Keratinocyte (primary cell): ENCODE measurements at regions not wholly inside any gene's neighbourhood (a gene's known extent, or its start where the extent isn't known, plus 50 kb on each side); places are given as distances from the start of the nearest gene placed in this dataset.

Experiments
- DNase-seq: peaks from one replicate; pipeline ENCODE4 v3.0.0-alpha.2; 2011; ENCODE audit warnings: low read depth, missing footprints, low spot score
- FAIRE-seq: peaks from 2 replicates; lab custom pipeline; 2011; peaks lifted over from hg19 to GRCh38; lab: Jason Lieb, UNC
- H2AFZ ChIP-seq: 2 replicates; pipeline ENCODE4 v1.6.0; 2012; ENCODE audit warnings: low read length, control low read depth, inconsistent platforms; ENCODE audit not compliant: control insufficient read depth
- H3K27ac ChIP-seq: 2 replicates; pipeline ENCODE4 v1.5.1; 2011; ENCODE audit warnings: low read length; ENCODE audit not compliant: control insufficient read depth, insufficient read depth
- H3K27me3 ChIP-seq: 3 replicates; pipeline ENCODE4 v1.6.0; 2011; ENCODE audit warnings: low read length; ENCODE audit not compliant: control insufficient read depth, insufficient read depth; ENCODE audit errors: extremely low read depth
- H3K36me3 ChIP-seq, 2 experiments: 2 replicates in 1 of 2; 3 replicates in 1 of 2; pipeline ENCODE4 v1.5.1; 2011; ENCODE audit warnings: low read length in 2 of 2, mild to moderate bottlenecking in 1 of 2; ENCODE audit not compliant: control insufficient read depth in 2 of 2, insufficient read depth in 2 of 2; ENCODE audit errors: extremely low read depth in 1 of 2
- H3K4me1 ChIP-seq: 3 replicates; pipeline ENCODE4 v1.5.1; 2011; ENCODE audit warnings: low read length; ENCODE audit not compliant: control insufficient read depth, insufficient read depth; ENCODE audit errors: extremely low read depth
- H3K4me2 ChIP-seq: 3 replicates; pipeline ENCODE4 v1.6.0; 2011; ENCODE audit warnings: low read depth, low read length; ENCODE audit not compliant: control insufficient read depth, insufficient read depth; ENCODE audit errors: extremely low read depth
- H3K4me3 ChIP-seq, 3 experiments: fragments of 200-600 bp in 1 of 3; sonication (generic) in 1 of 3; 2 replicates in 2 of 3; 3 replicates in 1 of 3; pipeline ENCODE4 v1.5.1; 2011 to 2016; ENCODE audit warnings: low read length in 3 of 3, mild to moderate bottlenecking in 3 of 3, control low read depth in 2 of 3, inconsistent platforms in 1 of 3, low read depth in 1 of 3, mixed read lengths in 1 of 3, mixed run types in 1 of 3, moderate library complexity in 1 of 3; ENCODE audit not compliant: control insufficient read depth in 2 of 3, insufficient read depth in 2 of 3; ENCODE audit errors: extremely low read depth in 1 of 3
- H3K79me2 ChIP-seq: 2 replicates; pipeline ENCODE4 v1.6.0; 2012; ENCODE audit warnings: low read length; ENCODE audit not compliant: control insufficient read depth, insufficient read depth
- H3K9ac ChIP-seq: 3 replicates; pipeline ENCODE4 v1.6.0; 2011; ENCODE audit warnings: low read length; ENCODE audit not compliant: control insufficient read depth, insufficient read depth; ENCODE audit errors: extremely low read depth
- H3K9me1 ChIP-seq: 3 replicates; pipeline ENCODE4 v1.6.0; 2011; ENCODE audit warnings: low read length; ENCODE audit not compliant: control insufficient read depth, insufficient read depth; ENCODE audit errors: extremely low read depth
- H3K9me3 ChIP-seq: 2 replicates; pipeline ENCODE4 v1.5.1; 2012; ENCODE audit warnings: low read depth, low read length; ENCODE audit not compliant: control insufficient read depth
- H4K20me1 ChIP-seq: 3 replicates; pipeline ENCODE4 v1.6.0; 2011; ENCODE audit warnings: low read length; ENCODE audit not compliant: control insufficient read depth, insufficient read depth; ENCODE audit errors: extremely low read depth
- EZH2 ChIP-seq: IDR thresholded peaks from one replicate; pipeline ENCODE4 v1.6.1; 2012; ENCODE audit warnings: inconsistent platforms, mild to moderate bottlenecking, low read length, moderate library complexity
- dilution Hi-C: fragments of 300-500 bp; cut with MboI; formaldehyde crosslinking; loops from one replicate; pipeline ENCODE4 v1.7.0; 2020; ENCODE audit warnings: low sequenced_read_pairs; ENCODE audit not compliant: extremely low pct_ligation_motif_present
- TF ChIP-seq, protein P1 (sequence below), 3 experiments: IDR thresholded peaks in 1 of 3; conservative IDR thresholded peaks in 1 of 3; optimal IDR thresholded peaks in 1 of 3; 2 replicates in 2 of 3; 3 replicates in 1 of 3; pipeline versions ENCODE3 to v1.5.1; 2011; ENCODE audit warnings: low read length in 3 of 3, mild to moderate bottlenecking in 3 of 3, moderate library complexity in 2 of 3, control low read depth in 1 of 3, inconsistent platforms in 1 of 3; ENCODE audit not compliant: insufficient read depth in 2 of 3; ENCODE audit errors: extremely low read depth in 1 of 3

DNA sequence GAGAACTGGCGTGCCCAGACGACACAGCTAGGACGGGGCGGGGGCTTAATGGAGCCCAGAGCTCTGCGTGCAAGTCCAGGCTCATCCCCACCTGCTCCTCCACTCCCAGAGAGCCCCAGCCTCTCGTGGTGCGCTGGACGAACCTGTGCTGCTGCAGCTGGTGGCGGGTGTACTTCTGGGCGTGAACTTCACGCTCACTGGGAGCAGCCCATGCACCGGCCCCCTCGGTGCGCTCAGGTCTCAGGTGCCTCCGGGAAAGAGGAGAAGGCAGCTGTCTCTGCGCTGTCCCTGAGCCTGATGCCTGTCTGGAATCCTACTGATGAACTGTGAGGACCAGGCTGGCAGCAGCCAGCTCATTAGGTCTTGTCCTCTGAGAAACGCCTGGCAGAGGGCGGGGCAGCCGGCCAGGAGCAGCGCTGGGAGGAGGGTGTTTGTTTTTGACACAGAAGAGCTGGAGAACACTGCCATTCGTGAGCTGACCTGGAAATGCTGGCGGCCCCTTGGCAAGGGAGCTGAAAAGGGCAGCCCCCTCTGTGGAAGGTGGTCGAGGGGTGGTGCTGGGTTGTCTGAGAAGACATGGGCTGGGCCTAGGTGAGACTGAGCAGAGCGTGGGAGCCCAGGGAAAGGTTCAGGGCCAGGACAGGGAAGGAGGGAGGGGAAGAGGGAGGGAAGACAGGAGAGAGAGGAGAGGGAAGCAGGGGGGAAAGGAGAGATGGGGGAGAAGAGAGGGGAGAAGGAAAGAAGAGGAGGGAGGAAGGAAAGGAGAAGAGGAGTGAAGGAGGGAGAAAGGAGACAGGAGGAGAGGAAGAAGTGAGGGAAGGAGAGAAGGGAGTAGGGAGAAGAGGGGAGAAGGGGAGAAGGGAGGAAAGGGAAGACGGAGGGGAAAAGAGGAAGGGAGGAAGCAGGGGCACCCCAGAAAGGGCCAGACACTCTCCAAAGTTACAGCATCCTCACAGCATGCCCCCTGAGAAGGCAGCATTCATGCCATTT, 53.5 kb upstream of the TNS3 start:
- Histone ChIP-seq H3K4me1 (peaks cover 24% of the 10 kb centered on the region), H4K20me1 (no peaks in the 10 kb centered on the region), H3K27me3 (no peaks in the 10 kb centered on the region), H3K4me2 (peak overlapping the region; percentile 81), H3K27ac (no peak overlapping the region), H3K9me1 (peaks cover 2% of the 10 kb centered on the region), H3K4me3 (peak overlapping the region; percentile 6 to 48 (median 8)), H3K9ac (no peak overlapping the region), H2AFZ (peak overlapping the region; percentile 89), H3K9me3 (no peaks in the 10 kb centered on the region), H3K79me2 (no peaks in the 10 kb centered on the region), H3K36me3 (no peaks in the 10 kb centered on the region)
- FAIRE-seq (no peak), DNase-seq (peak; percentile 30)
- TF ChIP-seq, protein P1, sequence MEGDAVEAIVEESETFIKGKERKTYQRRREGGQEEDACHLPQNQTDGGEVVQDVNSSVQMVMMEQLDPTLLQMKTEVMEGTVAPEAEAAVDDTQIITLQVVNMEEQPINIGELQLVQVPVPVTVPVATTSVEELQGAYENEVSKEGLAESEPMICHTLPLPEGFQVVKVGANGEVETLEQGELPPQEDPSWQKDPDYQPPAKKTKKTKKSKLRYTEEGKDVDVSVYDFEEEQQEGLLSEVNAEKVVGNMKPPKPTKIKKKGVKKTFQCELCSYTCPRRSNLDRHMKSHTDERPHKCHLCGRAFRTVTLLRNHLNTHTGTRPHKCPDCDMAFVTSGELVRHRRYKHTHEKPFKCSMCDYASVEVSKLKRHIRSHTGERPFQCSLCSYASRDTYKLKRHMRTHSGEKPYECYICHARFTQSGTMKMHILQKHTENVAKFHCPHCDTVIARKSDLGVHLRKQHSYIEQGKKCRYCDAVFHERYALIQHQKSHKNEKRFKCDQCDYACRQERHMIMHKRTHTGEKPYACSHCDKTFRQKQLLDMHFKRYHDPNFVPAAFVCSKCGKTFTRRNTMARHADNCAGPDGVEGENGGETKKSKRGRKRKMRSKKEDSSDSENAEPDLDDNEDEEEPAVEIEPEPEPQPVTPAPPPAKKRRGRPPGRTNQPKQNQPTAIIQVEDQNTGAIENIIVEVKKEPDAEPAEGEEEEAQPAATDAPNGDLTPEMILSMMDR (optimal IDR thresholded peaks at IDR 0.05 in 1 of 3, IDR thresholded peaks at IDR 0.05 in 1 of 3, conservative IDR thresholded peaks at IDR 0.05 in 1 of 3; ENCODE audit: extremely low read depth in 1 of 3, insufficient read depth in 2 of 3, low read length in 3 of 3): no peak
- TF ChIP-seq EZH2: no peak
- dilution Hi-C loops: no loop called here

DNA sequence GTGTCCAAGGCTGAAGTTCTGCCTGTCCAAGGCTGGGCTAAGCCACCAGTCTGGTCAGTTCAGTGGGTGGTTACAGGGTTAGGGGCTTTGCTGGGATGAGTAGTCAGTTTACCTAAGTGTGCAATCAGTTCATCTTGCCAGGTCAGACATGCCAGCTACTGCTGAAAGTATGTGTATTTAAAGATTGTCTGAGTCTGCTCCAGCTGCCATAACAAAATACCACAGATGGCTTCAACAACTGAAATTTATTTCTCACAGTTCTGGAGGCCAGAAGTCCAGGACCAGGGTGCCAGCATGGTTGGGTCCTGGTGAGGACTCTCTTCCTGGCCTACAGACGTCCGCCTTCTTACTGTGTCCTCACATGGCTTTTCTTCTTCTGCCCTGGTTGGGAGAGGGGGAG, 52.4 kb upstream of the TNS3 start:
- Histone ChIP-seq H3K4me1 (peaks cover 24% of the 10 kb centered on the region), H2AFZ (no peak overlapping the region), H3K4me3 (no peak overlapping the region), H3K27me3 (no peaks in the 10 kb centered on the region), H3K27ac (no peak overlapping the region), H3K9me1 (peaks cover 2% of the 10 kb centered on the region), H4K20me1 (no peaks in the 10 kb centered on the region), H3K4me2 (peak overlapping the region; percentile 81), H3K36me3 (no peaks in the 10 kb centered on the region), H3K79me2 (no peaks in the 10 kb centered on the region), H3K9ac (no peak overlapping the region), H3K9me3 (no peaks in the 10 kb centered on the region)
- DNase-seq: no peak
- no peak for FAIRE-seq
- dilution Hi-C loops: no loop called here
- no peak for TF ChIP-seq EZH2
- TF ChIP-seq, protein P1 (optimal IDR thresholded peaks at IDR 0.05 in 1 of 3, IDR thresholded peaks at IDR 0.05 in 1 of 3, conservative IDR thresholded peaks at IDR 0.05 in 1 of 3; ENCODE audit: extremely low read depth in 1 of 3, insufficient read depth in 2 of 3, low read length in 3 of 3): no peak
